Body of pancreas (tissue), 4 donors: ENCODE measurements at regions not wholly inside any gene's neighbourhood (a gene's known extent, or its start where the extent isn't known, plus 50 kb on each side); places are given as distances from the start of the nearest gene placed in this dataset.

Experiments
- ATAC-seq: fragments of 150-250 bp; one replicate; pipeline ENCODE4 v1.9.1; 2016
- DNase-seq, 4 donors: peaks; one replicate each; pipeline ENCODE4 v3.0.0-alpha.2; 2019
- H3K27ac ChIP-seq, 4 donors: fragments of 200-600 bp; sonication (generic); 1 replicate in 3 of 4; 2 replicates in 1 of 4; pipeline versions ENCODE4 v1.5.1 to v1.6.1; 2016 to 2019; ENCODE audit warnings: mild to moderate bottlenecking in 1 of 4, mixed read lengths in 1 of 4, moderate library complexity in 1 of 4
- H3K27me3 ChIP-seq, 2 donors: fragments of 200-600 bp; sonication (generic); one replicate each; pipeline ENCODE4 v1.6.0; 2016; ENCODE audit warnings: mild to moderate bottlenecking in 1 of 2
- H3K36me3 ChIP-seq, 2 donors: fragments of 200-600 bp; sonication (generic); replicated peaks in 1 of 2; 2 replicates each; pipeline ENCODE4 v1.5.1; 2016; ENCODE audit warnings: low read depth in 2 of 2; ENCODE audit not compliant: insufficient read depth in 1 of 2
- H3K4me1 ChIP-seq: fragments of 200-600 bp; sonication (generic); one replicate; pipeline ENCODE4 v1.6.0; 2016
- H3K4me3 ChIP-seq, 2 donors: fragments of 200-600 bp; sonication (generic); 1 replicate in 1 of 2; 2 replicates in 1 of 2; pipeline ENCODE4 v1.5.1; 2016 to 2019
- H3K9me3 ChIP-seq, 3 donors: fragments of 200-600 bp; sonication (generic); 1 replicate in 2 of 3; 2 replicates in 1 of 3; pipeline ENCODE4 v1.5.1; 2016
- POLR2A ChIP-seq, 3 donors: fragments of 450-650 bp; IDR thresholded peaks; one replicate each; pipeline ENCODE4 v1.6.1; 2016; ENCODE audit warnings: antibody characterized with exemption in 3 of 3, mild to moderate bottlenecking in 2 of 3
- WGBS, 2 donors: methylation state at CpG; one replicate each; pipeline ENCODE4 v1.1.5; 2017; 5-methylcytosine and 5-hydroxymethylcytosine counted together
- intact Hi-C: fragments of 100-400 bp; cut with DNase I; formaldehyde crosslinking; loops from one replicate; pipeline ENCODE4 v1.15.1; 2023
- TF ChIP-seq, protein P1 (sequence below), 7 experiments: fragments of 450-650 bp in 4 of 7; fragments of 200-600 bp in 3 of 7; sonication (generic) in 3 of 7; IDR thresholded peaks; one replicate each; pipeline ENCODE4 v1.5.1; 2016 to 2019; ENCODE audit warnings: antibody characterized with exemption in 7 of 7

- H3K9me3 ChIP-seq, result peaks cover 0 to 10% (median 0%) of the 10 kb centered on the region in 3 donors
- DNase-seq, result no peak
- H3K27me3 ChIP-seq, result no peaks in the 10 kb centered on the region
- no peak for TF ChIP-seq POLR2A (IDR thresholded peaks at IDR 0.05)
- intact Hi-C loops, result no loop called here
- WGBS, 2 donors, result 70 to 80% methylated on average over 5 of the region's 5 CpGs
- no peak overlapping the region for H3K4me3 ChIP-seq
- no peaks in the 10 kb centered on the region for H3K4me1 ChIP-seq
- H3K27ac ChIP-seq, result no peak overlapping the region
- no peaks in the 10 kb centered on the region for H3K36me3 ChIP-seq
- no peak for ATAC-seq
These were observed 209.7 kb upstream of the TUT7 start for GRCh38 chr9:86563936-86564335.

DNA sequence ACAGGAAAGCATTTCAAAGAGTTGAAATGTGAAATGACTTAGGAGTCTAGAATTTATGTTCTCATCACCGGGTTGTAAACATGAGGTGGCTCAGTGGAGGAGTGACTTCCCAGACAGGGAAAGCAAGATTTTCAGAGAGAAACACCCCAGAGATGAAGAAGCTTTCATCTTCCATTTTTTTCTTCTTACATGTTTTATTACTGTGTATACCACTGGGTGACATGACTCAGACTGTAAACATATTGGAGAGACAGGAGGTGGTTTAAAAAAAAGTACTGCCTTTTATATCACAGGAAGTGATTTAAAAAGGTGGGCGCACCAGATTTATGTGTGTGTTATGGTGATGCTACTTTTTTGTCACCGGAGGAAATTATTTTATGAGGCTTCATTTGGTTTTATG is 209.1 kb upstream of the TUT7 start:
- Histone ChIP-seq H3K27me3 (no peaks in the 10 kb centered on the region), H3K9me3 (peaks cover 0 to 5% (median 0%) of the 10 kb centered on the region in 3 donors), H3K4me1 (no peaks in the 10 kb centered on the region), H3K36me3 (no peaks in the 10 kb centered on the region), H3K4me3 (no peak overlapping the region), H3K27ac (no peak overlapping the region)
- intact Hi-C loops, result no loop called here
- TF ChIP-seq, protein P1, sequence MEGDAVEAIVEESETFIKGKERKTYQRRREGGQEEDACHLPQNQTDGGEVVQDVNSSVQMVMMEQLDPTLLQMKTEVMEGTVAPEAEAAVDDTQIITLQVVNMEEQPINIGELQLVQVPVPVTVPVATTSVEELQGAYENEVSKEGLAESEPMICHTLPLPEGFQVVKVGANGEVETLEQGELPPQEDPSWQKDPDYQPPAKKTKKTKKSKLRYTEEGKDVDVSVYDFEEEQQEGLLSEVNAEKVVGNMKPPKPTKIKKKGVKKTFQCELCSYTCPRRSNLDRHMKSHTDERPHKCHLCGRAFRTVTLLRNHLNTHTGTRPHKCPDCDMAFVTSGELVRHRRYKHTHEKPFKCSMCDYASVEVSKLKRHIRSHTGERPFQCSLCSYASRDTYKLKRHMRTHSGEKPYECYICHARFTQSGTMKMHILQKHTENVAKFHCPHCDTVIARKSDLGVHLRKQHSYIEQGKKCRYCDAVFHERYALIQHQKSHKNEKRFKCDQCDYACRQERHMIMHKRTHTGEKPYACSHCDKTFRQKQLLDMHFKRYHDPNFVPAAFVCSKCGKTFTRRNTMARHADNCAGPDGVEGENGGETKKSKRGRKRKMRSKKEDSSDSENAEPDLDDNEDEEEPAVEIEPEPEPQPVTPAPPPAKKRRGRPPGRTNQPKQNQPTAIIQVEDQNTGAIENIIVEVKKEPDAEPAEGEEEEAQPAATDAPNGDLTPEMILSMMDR (IDR thresholded peaks at IDR 0.05), result no peak
- no peak for TF ChIP-seq POLR2A (IDR thresholded peaks at IDR 0.05)
- DNase-seq, result no peak
- whole genome bisulfite sequencing, 2 donors, result 72 to 74% methylated on average over 3 of the region's 3 CpGs
- no peak for ATAC-seq

- DNase-seq, result no peak
- Histone ChIP-seq H3K4me3 (no peak overlapping the region), H3K4me1 (no peaks in the 10 kb centered on the region), H3K36me3 (no peaks in the 10 kb centered on the region), H3K9me3 (peaks cover 0 to 5% (median 0%) of the 10 kb centered on the region in 3 donors), H3K27ac (no peak overlapping the region), H3K27me3 (no peaks in the 10 kb centered on the region)
- 54 to 56% methylated on average over 5 of the region's 5 CpGs for WGBS, 2 donors
- no peak for TF ChIP-seq POLR2A (IDR thresholded peaks at IDR 0.05)
- TF ChIP-seq, protein P1 (IDR thresholded peaks at IDR 0.05), result no peak
- no peak for ATAC-seq
- intact Hi-C loops, result no loop called here
These were observed 208.5 kb upstream of the TUT7 start for GRCh38 chr9:86562691-86563090.

- Histone ChIP-seq H3K4me1 (no peaks in the 10 kb centered on the region), H3K36me3 (no peaks in the 10 kb centered on the region), H3K27ac (no peak overlapping the region), H3K27me3 (no peaks in the 10 kb centered on the region), H3K4me3 (no peak overlapping the region), H3K9me3 (no peaks in the 10 kb centered on the region)
- WGBS, 2 donors, result 84 to 92% methylated on average over 3 of the region's 3 CpGs
- ATAC-seq (no peak), DNase-seq (no peak)
- intact Hi-C loops, result no loop called here
- TF ChIP-seq, protein P1 (IDR thresholded peaks at IDR 0.05), result no peak
- TF ChIP-seq POLR2A (IDR thresholded peaks at IDR 0.05), result no peak
These were observed 203.7 kb upstream of the TUT7 start for GRCh38 chr9:86557918-86558317.

- Histone ChIP-seq H3K4me3 (no peak overlapping the region), H3K27me3 (no peaks in the 10 kb centered on the region), H3K9me3 (no peaks in the 10 kb centered on the region), H3K27ac (no peak overlapping the region), H3K36me3 (no peaks in the 10 kb centered on the region), H3K4me1 (no peaks in the 10 kb centered on the region)
- 67 to 69% methylated on average over 7 of the region's 7 CpGs for WGBS, 2 donors
- peak in 1 of 4 donors; percentile 9 for DNase-seq
- intact Hi-C loops, result no loop called here
- no peak for TF ChIP-seq POLR2A (IDR thresholded peaks at IDR 0.05)
- TF ChIP-seq, protein P1 (IDR thresholded peaks at IDR 0.05), result no peak
- no peak for ATAC-seq
These were observed 203.0 kb upstream of the TUT7 start for GRCh38 chr9:86557063-86557766.
